COLO829 (cell line): ENCODE measurements at regions not wholly inside any gene's neighbourhood (a gene's known extent, or its start where the extent isn't known, plus 50 kb on each side); places are given as distances from the start of the nearest gene placed in this dataset.

ENCODE experiments used
- DNase-seq: peaks from one replicate; pipeline ENCODE4 v3.0.0; 2012; ENCODE audit warnings: low spot score

GRCh38 chr2:138441916-138442315, 59.7 kb upstream of the SPOPL start:
- no peak for DNase-seq

- no peak for DNase-seq
Measured at GRCh38 chr2:138444411-138444810, 57.2 kb upstream of the SPOPL start.

GRCh38 chr2:138445227-138445626, 56.3 kb upstream of the SPOPL start:
- no peak for DNase-seq

GRCh38 chr2:138446043-138446442, 55.5 kb upstream of the SPOPL start:
- DNase-seq, result no peak

GRCh38 chr2:138447889-138448570, 53.5 kb upstream of the SPOPL start:
- no peak for DNase-seq
